Osteocyte (in vitro differentiated cells): ENCODE measurements at regions not wholly inside any gene's neighbourhood (a gene's known extent, or its start where the extent isn't known, plus 50 kb on each side); places are given as distances from the start of the nearest gene placed in this dataset.

Experiments
- DNase-seq: peaks from one replicate; pipeline ENCODE4 v3.0.0; 2021; ENCODE audit warnings: mixed read lengths; ENCODE audit not compliant: unreplicated experiment; ENCODE audit errors: extremely low spot score
- H3K27ac Mint-ChIP-seq: one replicate; pipeline ENCODE4 v1.8.0; 2021; ENCODE audit warnings: mild to moderate bottlenecking, mixed read lengths; ENCODE audit not compliant: unreplicated experiment
- H3K27me3 Mint-ChIP-seq: one replicate; pipeline ENCODE4 v1.8.0; 2021; ENCODE audit warnings: mixed read lengths; ENCODE audit not compliant: unreplicated experiment
- H3K36me3 Mint-ChIP-seq: one replicate; pipeline ENCODE4 v1.8.0; 2021; ENCODE audit warnings: mixed read lengths; ENCODE audit not compliant: unreplicated experiment
- H3K4me1 Mint-ChIP-seq: one replicate; pipeline ENCODE4 v1.8.0; 2021; ENCODE audit warnings: mixed read lengths; ENCODE audit not compliant: unreplicated experiment
- H3K4me3 Mint-ChIP-seq: one replicate; pipeline ENCODE4 v1.8.0; 2021; ENCODE audit warnings: mild to moderate bottlenecking, moderate library complexity, mixed read lengths; ENCODE audit not compliant: unreplicated experiment
- H3K9me3 Mint-ChIP-seq: one replicate; pipeline ENCODE4 v1.8.0; 2021; ENCODE audit warnings: mixed read lengths; ENCODE audit not compliant: unreplicated experiment
- CTCF ChIP-seq: fragments of 200-600 bp; sonication (generic); IDR thresholded peaks from 2 replicates; pipeline ENCODE4 v1.5.0; 2021; ENCODE audit warnings: antibody characterized with exemption, mild to moderate bottlenecking, moderate library complexity

- H3K9me3 Mint-ChIP-seq, result peaks cover 42% of the 10 kb centered on the region
- H3K4me3 Mint-ChIP-seq, result no peak overlapping the region
- no peaks in the 10 kb centered on the region for H3K27me3 Mint-ChIP-seq
- no peaks in the 10 kb centered on the region for H3K36me3 Mint-ChIP-seq
- no peak overlapping the region for H3K27ac Mint-ChIP-seq
- no peak for DNase-seq
- no peaks in the 10 kb centered on the region for H3K4me1 Mint-ChIP-seq
- TF ChIP-seq CTCF, result no peak
Measured at GRCh38 chrX:142505839-142506238, 300.7 kb upstream of the MAGEC2 start.

DNA sequence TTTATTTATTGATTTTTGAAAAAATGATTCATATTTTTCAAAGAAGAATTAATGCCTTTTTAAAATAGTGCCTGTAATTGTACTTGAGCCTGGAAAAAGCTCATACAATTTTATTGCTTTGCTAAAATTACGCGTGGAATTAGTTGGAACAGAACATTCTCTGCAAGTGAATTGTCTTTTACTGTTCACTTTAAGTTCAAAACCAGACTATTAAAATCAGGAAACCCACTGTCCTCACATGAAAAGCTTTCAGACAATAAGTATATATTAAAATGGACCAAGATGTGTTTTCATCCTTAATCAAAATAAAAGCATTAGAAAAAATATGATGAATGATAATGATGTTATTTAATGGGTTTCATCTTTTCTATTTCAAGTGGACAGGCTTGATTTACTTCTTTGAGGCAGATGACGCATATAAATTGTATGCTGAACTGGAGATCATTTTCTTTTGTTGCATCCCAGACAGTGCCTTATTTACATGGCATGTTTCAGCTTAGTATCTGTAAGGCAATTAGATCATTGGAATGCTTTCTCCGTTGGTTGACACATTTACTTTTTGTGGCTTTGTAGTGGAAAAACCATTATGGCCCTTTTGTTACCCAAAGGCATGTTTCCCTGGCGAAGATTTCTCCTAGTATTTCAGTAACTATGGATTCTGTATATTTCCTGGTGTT is 299.0 kb upstream of the MAGEC2 start:
- H3K4me3 Mint-ChIP-seq, result no peak overlapping the region
- H3K9me3 Mint-ChIP-seq, result peaks cover 49% of the 10 kb centered on the region
- no peaks in the 10 kb centered on the region for H3K36me3 Mint-ChIP-seq
- H3K27me3 Mint-ChIP-seq, result no peaks in the 10 kb centered on the region
- no peaks in the 10 kb centered on the region for H3K4me1 Mint-ChIP-seq
- TF ChIP-seq CTCF, result no peak
- no peak overlapping the region for H3K27ac Mint-ChIP-seq
- DNase-seq, result no peak

- TF ChIP-seq CTCF, result no peak
- H3K4me3 Mint-ChIP-seq, result no peak overlapping the region
- H3K27me3 Mint-ChIP-seq, result no peaks in the 10 kb centered on the region
- no peaks in the 10 kb centered on the region for H3K4me1 Mint-ChIP-seq
- peaks cover 54% of the 10 kb centered on the region for H3K9me3 Mint-ChIP-seq
- H3K36me3 Mint-ChIP-seq, result no peaks in the 10 kb centered on the region
- DNase-seq, result no peak
- no peak overlapping the region for H3K27ac Mint-ChIP-seq
Measured at GRCh38 chrX:142502441-142502840, 297.4 kb upstream of the MAGEC2 start.

DNA sequence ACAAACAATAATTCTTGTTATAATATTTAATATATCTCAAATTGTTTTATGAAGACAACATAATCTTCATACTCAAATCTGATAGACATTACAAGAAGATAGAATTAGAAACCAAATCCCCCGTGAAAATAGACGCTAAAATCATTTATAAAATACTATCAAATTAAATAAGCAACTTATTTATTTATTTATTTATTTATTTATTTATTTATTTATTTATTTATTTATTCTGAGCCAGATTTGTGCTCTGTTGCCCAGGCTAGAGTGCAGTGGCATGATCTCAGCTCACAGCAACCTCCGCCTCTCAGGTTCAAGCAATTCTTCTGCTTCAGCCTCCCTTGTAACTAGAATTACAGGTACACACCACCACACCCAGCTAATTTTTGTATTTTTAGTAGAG is 294.9 kb upstream of the MAGEC2 start:
- Mint-ChIP-seq H3K4me3 (no peak overlapping the region), H3K36me3 (no peaks in the 10 kb centered on the region), H3K4me1 (no peaks in the 10 kb centered on the region), H3K27me3 (no peaks in the 10 kb centered on the region), H3K27ac (no peak overlapping the region), H3K9me3 (peaks cover 52% of the 10 kb centered on the region)
- no peak for DNase-seq
- TF ChIP-seq CTCF, result no peak

DNA sequence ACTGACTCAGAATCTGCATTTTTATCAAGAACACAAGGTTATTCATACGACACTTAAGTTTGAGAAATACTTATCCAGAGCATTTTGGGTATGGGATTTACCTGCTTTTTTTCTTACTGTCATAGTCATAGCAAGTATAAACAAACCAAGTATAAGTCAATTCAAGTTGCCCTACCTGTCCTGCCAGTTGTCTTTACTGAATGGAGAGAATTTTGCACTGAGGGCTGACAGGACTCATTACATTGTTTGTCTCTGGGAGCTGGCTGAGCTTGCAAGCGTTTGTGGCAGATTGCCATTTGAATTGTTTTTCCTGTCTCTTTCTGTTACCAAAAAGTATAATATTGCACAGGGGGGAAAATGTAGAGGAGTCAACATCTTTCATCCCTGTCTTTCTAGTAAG is 278.9 kb upstream of the MAGEC2 start:
- no peaks in the 10 kb centered on the region for H3K36me3 Mint-ChIP-seq
- no peaks in the 10 kb centered on the region for H3K27me3 Mint-ChIP-seq
- no peaks in the 10 kb centered on the region for H3K4me1 Mint-ChIP-seq
- TF ChIP-seq CTCF, result no peak
- H3K4me3 Mint-ChIP-seq, result no peak overlapping the region
- DNase-seq, result no peak
- no peak overlapping the region for H3K27ac Mint-ChIP-seq
- H3K9me3 Mint-ChIP-seq, result peaks cover 23% of the 10 kb centered on the region
